ENCODE measurements at regions not wholly inside any gene's neighbourhood (a gene's known extent, or its start where the extent isn't known, plus 50 kb on each side); places are given as distances from the start of the nearest gene placed in this dataset.

GRCh38 chr12:39061576-39061975 lies 156.2 kb upstream of the CPNE8 start:
- H3K4me1 Mint-ChIP-seq (ENCODE audit: low read depth, unreplicated experiment) = no peaks in the 10 kb centered on the region
- DNase-seq = no peak
- H3K27ac Mint-ChIP-seq (ENCODE audit: unreplicated experiment) = no peak overlapping the region
- H3K27me3 Mint-ChIP-seq (ENCODE audit: unreplicated experiment) = no peaks in the 10 kb centered on the region
- intact Hi-C loops (cut with micrococcal nuclease; ENCODE audit: unreplicated experiment) = no loop called here
- CTCF ChIA-PET = no interaction called here
- H3K36me3 Mint-ChIP-seq (ENCODE audit: insufficient read depth, unreplicated experiment) = no peaks in the 10 kb centered on the region
- TF ChIP-seq CTCF (IDR thresholded peaks at IDR 0.05; ENCODE audit: unreplicated experiment) = no peak
- no peak overlapping the region for H3K4me3 Mint-ChIP-seq (ENCODE audit: low read depth, unreplicated experiment)
- no TSS peak for BruUV-seq (replicated peaks)
- H3K9me3 Mint-ChIP-seq (ENCODE audit: low read depth, unreplicated experiment) = no peaks in the 10 kb centered on the region

- TF ChIP-seq CTCF (IDR thresholded peaks at IDR 0.05; ENCODE audit: unreplicated experiment) = no peak
- Mint-ChIP-seq H3K9me3 (ENCODE audit: low read depth, unreplicated experiment) (no peaks in the 10 kb centered on the region), H3K4me3 (ENCODE audit: low read depth, unreplicated experiment) (no peak overlapping the region), H3K4me1 (ENCODE audit: low read depth, unreplicated experiment) (no peaks in the 10 kb centered on the region), H3K27me3 (ENCODE audit: unreplicated experiment) (no peaks in the 10 kb centered on the region), H3K27ac (ENCODE audit: unreplicated experiment) (no peak overlapping the region), H3K36me3 (ENCODE audit: insufficient read depth, unreplicated experiment) (no peaks in the 10 kb centered on the region)
- no peak for DNase-seq
- no TSS peak for BruUV-seq (replicated peaks)
- intact Hi-C loops (cut with micrococcal nuclease; ENCODE audit: unreplicated experiment) = loop anchor here (5.0 kb wide), 1 partner anchor 51 kb away; no protein-coding TSS in a partner anchor
- CTCF ChIA-PET = no interaction called here
These were observed 143.0 kb upstream of the CPNE8 start for GRCh38 chr12:39048395-39048794.

- Mint-ChIP-seq H3K27me3 (ENCODE audit: unreplicated experiment) (no peaks in the 10 kb centered on the region), H3K27ac (ENCODE audit: unreplicated experiment) (no peak overlapping the region), H3K36me3 (ENCODE audit: insufficient read depth, unreplicated experiment) (no peaks in the 10 kb centered on the region), H3K4me1 (ENCODE audit: low read depth, unreplicated experiment) (no peaks in the 10 kb centered on the region), H3K4me3 (ENCODE audit: low read depth, unreplicated experiment) (no peak overlapping the region), H3K9me3 (ENCODE audit: low read depth, unreplicated experiment) (no peaks in the 10 kb centered on the region)
- no peak for DNase-seq
- intact Hi-C loops (cut with micrococcal nuclease; ENCODE audit: unreplicated experiment) = loop anchor here (5.0 kb wide), 1 partner anchor 50 kb away; no protein-coding TSS in a partner anchor
- CTCF ChIA-PET = no interaction called here
- BruUV-seq (replicated peaks) = no TSS peak
- TF ChIP-seq CTCF (IDR thresholded peaks at IDR 0.05; ENCODE audit: unreplicated experiment) = no peak
These were observed 142.3 kb upstream of the CPNE8 start for GRCh38 chr12:39047539-39048262.

- CTCF ChIA-PET = no interaction called here
- Mint-ChIP-seq H3K27me3 (ENCODE audit: unreplicated experiment) (no peaks in the 10 kb centered on the region), H3K4me3 (ENCODE audit: low read depth, unreplicated experiment) (no peak overlapping the region), H3K9me3 (ENCODE audit: low read depth, unreplicated experiment) (no peaks in the 10 kb centered on the region), H3K27ac (ENCODE audit: unreplicated experiment) (no peak overlapping the region), H3K4me1 (ENCODE audit: low read depth, unreplicated experiment) (no peaks in the 10 kb centered on the region), H3K36me3 (ENCODE audit: insufficient read depth, unreplicated experiment) (no peaks in the 10 kb centered on the region)
- intact Hi-C loops (cut with micrococcal nuclease; ENCODE audit: unreplicated experiment) = loop anchor here (5.0 kb wide), 1 partner anchor 47 kb away; no protein-coding TSS in a partner anchor
- no TSS peak for BruUV-seq (replicated peaks)
- no peak for DNase-seq
- no peak for TF ChIP-seq CTCF (IDR thresholded peaks at IDR 0.05; ENCODE audit: unreplicated experiment)
These were observed 139.4 kb upstream of the CPNE8 start for GRCh38 chr12:39044754-39045153.

All from Calu3 (cell line).